H1 (cell line): ENCODE measurements at regions not wholly inside any gene's neighbourhood (a gene's known extent, or its start where the extent isn't known, plus 50 kb on each side); places are given as distances from the start of the nearest gene placed in this dataset.

Source experiments
- CTCF ChIA-PET: fragments of 300-600 bp; sonication (Branson Sonifier 250); formaldehyde crosslinking; loops from one replicate; lab custom pipeline; 2021; ENCODE audit not compliant: partially characterized antibody; lab: Charles Lee
- POLR2A ChIA-PET: fragments of 300-600 bp; sonication (Branson Sonifier 250); formaldehyde crosslinking; loops from one replicate; lab custom pipeline; 2021; ENCODE audit warnings: inconsistent platforms; ENCODE audit not compliant: partially characterized antibody; lab: Charles Lee
- DNase-seq, 2 experiments: peaks; one replicate each; pipeline versions ENCODE4 v3.0.0 to v3.0.0-alpha.2; 2010 to 2022; ENCODE audit warnings: low spot score in 2 of 2, low read depth in 1 of 2, mixed read lengths in 1 of 2
- FAIRE-seq: peaks from 2 replicates; lab custom pipeline; 2011; peaks lifted over from hg19 to GRCh38; lab: Jason Lieb, UNC
- H2AFZ ChIP-seq: 2 replicates; pipeline ENCODE4 v1.8.1; 2012; ENCODE audit warnings: low read length, inconsistent platforms
- H2AK5ac ChIP-seq: 2 replicates; pipeline ENCODE4 v1.6.1; 2013; ENCODE audit warnings: low read depth, low read length
- H2BK120ac ChIP-seq: replicated peaks from 2 replicates; pipeline ENCODE3; 2013; ENCODE audit warnings: low read depth, low read length, inconsistent platforms
- H2BK12ac ChIP-seq: 2 replicates; pipeline ENCODE4 v1.6.1; 2013; ENCODE audit warnings: low read depth, low read length
- H2BK15ac ChIP-seq: 2 replicates; pipeline ENCODE4 v1.6.1; 2013; ENCODE audit warnings: low read length
- H2BK20ac ChIP-seq: 2 replicates; pipeline ENCODE4 v1.6.1; 2013; ENCODE audit warnings: low read length
- H2BK5ac ChIP-seq: 2 replicates; pipeline ENCODE4 v1.6.1; 2013; ENCODE audit warnings: low read depth, low read length
- H3K14ac ChIP-seq: 2 replicates; pipeline ENCODE4 v1.6.1; 2013; ENCODE audit warnings: inconsistent platforms; ENCODE audit not compliant: insufficient read length
- H3K18ac ChIP-seq: 2 replicates; pipeline ENCODE4 v1.6.1; 2013; ENCODE audit warnings: low read length; ENCODE audit errors: extremely low read depth
- H3K23ac ChIP-seq: 2 replicates; pipeline ENCODE4 v1.6.1; 2013; ENCODE audit warnings: inconsistent platforms; ENCODE audit not compliant: insufficient read length
- H3K23me2 ChIP-seq: 2 replicates; pipeline ENCODE4 v1.6.1; 2013; ENCODE audit warnings: low read depth, low read length
- H3K27ac ChIP-seq: 2 replicates; pipeline ENCODE4 v1.6.1; 2011; ENCODE audit warnings: low read depth, low read length, inconsistent platforms
- H3K27me3 ChIP-seq, 4 experiments: replicated peaks in 1 of 4; 1 replicate in 1 of 4; 2 replicates in 3 of 4; pipeline versions ENCODE4 v1.6.1 to v1.8.1; 2011 to 2013; ENCODE audit warnings: low read length in 3 of 4, mild to moderate bottlenecking in 3 of 4, inconsistent platforms in 2 of 4, mixed read lengths in 2 of 4, moderate library complexity in 1 of 4; ENCODE audit not compliant: control insufficient read depth in 3 of 4, insufficient read depth in 3 of 4; ENCODE audit errors: extremely low read depth in 1 of 4
- H3K36me3 ChIP-seq, 4 experiments: 2 replicates each; pipeline versions ENCODE4 v1.6.1 to v1.8.1; 2011 to 2013; ENCODE audit warnings: mild to moderate bottlenecking in 4 of 4, low read length in 3 of 4, moderate library complexity in 2 of 4, control low read depth in 1 of 4, inconsistent platforms in 1 of 4; ENCODE audit not compliant: insufficient read depth in 4 of 4, control insufficient read depth in 2 of 4
- H3K4ac ChIP-seq: replicated peaks from 2 replicates; pipeline ENCODE3; 2013; ENCODE audit warnings: low read length, low read depth, mixed read lengths, inconsistent platforms; ENCODE audit not compliant: insufficient read length
- H3K4me1 ChIP-seq, 4 experiments: replicated peaks in 1 of 4; 1 replicate in 1 of 4; 2 replicates in 3 of 4; pipeline versions ENCODE4 v1.6.1 to v1.8.1; 2011 to 2013; ENCODE audit warnings: low read length in 3 of 4, inconsistent platforms in 2 of 4, mixed read lengths in 1 of 4; ENCODE audit not compliant: insufficient read depth in 4 of 4, control insufficient read depth in 3 of 4
- H3K4me2 ChIP-seq, 2 experiments: 2 replicates each; pipeline versions ENCODE4 v1.6.1 to v1.8.1; 2011 to 2013; ENCODE audit warnings: low read depth in 2 of 2, low read length in 2 of 2, control low read depth in 1 of 2, inconsistent platforms in 1 of 2, mild to moderate bottlenecking in 1 of 2; ENCODE audit not compliant: insufficient read depth in 1 of 2
- H3K4me3 ChIP-seq, 4 experiments: fragments of 200-600, 300-600 bp in 1 of 4; sonication (generic), shearing (Covaris generic), sonication (Bioruptor Twin) in 1 of 4; 2 replicates each; pipeline versions ENCODE4 v1.5.1 to v1.8.1; 2011 to 2016; ENCODE audit warnings: low read length in 4 of 4, low read depth in 3 of 4, control low read depth in 2 of 4, inconsistent platforms in 2 of 4, mild to moderate bottlenecking in 2 of 4, mixed read lengths in 1 of 4, moderate library complexity in 1 of 4; ENCODE audit not compliant: insufficient read depth in 2 of 4; ENCODE audit errors: extremely low read depth in 1 of 4
- H3K56ac ChIP-seq: replicated peaks from 2 replicates; pipeline ENCODE3; 2013; ENCODE audit warnings: low read depth, mild to moderate bottlenecking, mixed read lengths, low read length, inconsistent platforms; ENCODE audit not compliant: insufficient read length
- H3K79me1 ChIP-seq: 2 replicates; pipeline ENCODE4 v1.6.1; 2013; ENCODE audit warnings: low read depth, low read length, control low read depth
- H3K79me2 ChIP-seq, 2 experiments: 2 replicates each; pipeline versions ENCODE4 v1.6.1 to v1.8.1; 2012 to 2013; ENCODE audit warnings: low read length in 2 of 2, mild to moderate bottlenecking in 2 of 2, inconsistent platforms in 1 of 2; ENCODE audit not compliant: insufficient read depth in 2 of 2, control insufficient read depth in 1 of 2
- H3K9ac ChIP-seq, 4 experiments: replicated peaks in 1 of 4; 1 replicate in 1 of 4; 2 replicates in 3 of 4; pipeline versions ENCODE4 v1.6.1 to v1.8.1; 2011 to 2013; ENCODE audit warnings: low read depth in 3 of 4, low read length in 3 of 4, control low read depth in 2 of 4, mild to moderate bottlenecking in 2 of 4, moderate library complexity in 2 of 4, inconsistent platforms in 1 of 4; ENCODE audit errors: extremely low read depth in 1 of 4
- H3K9me3 ChIP-seq, 2 experiments: 2 replicates each; pipeline versions ENCODE4 v1.6.1 to v1.8.1; 2012 to 2013; ENCODE audit warnings: mild to moderate bottlenecking in 2 of 2, moderate library complexity in 2 of 2, control low read depth in 1 of 2, inconsistent platforms in 1 of 2, low read depth in 1 of 2, low read length in 1 of 2, mixed read lengths in 1 of 2; ENCODE audit not compliant: insufficient read depth in 2 of 2
- H4K20me1 ChIP-seq, 2 experiments: replicated peaks in 1 of 2; 2 replicates each; pipeline versions ENCODE3 to v1.8.1; 2011 to 2013; ENCODE audit warnings: inconsistent platforms in 2 of 2, low read length in 2 of 2, mild to moderate bottlenecking in 1 of 2; ENCODE audit not compliant: insufficient read depth in 2 of 2, control insufficient read depth in 1 of 2
- H4K5ac ChIP-seq: 2 replicates; pipeline ENCODE4 v1.6.1; 2013; ENCODE audit warnings: low read length, low read depth, mixed read lengths, inconsistent platforms; ENCODE audit not compliant: insufficient read length
- H4K8ac ChIP-seq: 2 replicates; pipeline ENCODE4 v1.8.0; 2013; ENCODE audit warnings: mild to moderate bottlenecking, moderate library complexity, low read length, inconsistent platforms; ENCODE audit not compliant: insufficient read depth; ENCODE audit errors: extremely low read depth
- H4K91ac ChIP-seq: replicated peaks from 2 replicates; pipeline ENCODE3; 2013; ENCODE audit warnings: low read length, mixed read lengths, inconsistent platforms; ENCODE audit not compliant: insufficient read length
- CTBP2 ChIP-seq: IDR thresholded peaks from 2 replicates; pipeline ENCODE4 v1.7.0; 2011; ENCODE audit warnings: borderline replicate concordance, mild to moderate bottlenecking, moderate library complexity, mixed read lengths, low read length; ENCODE audit not compliant: insufficient read depth, insufficient read length
- GTF2F1 ChIP-seq: IDR thresholded peaks from 2 replicates; pipeline ENCODE4 v1.6.1; 2012; ENCODE audit warnings: low read depth, low read length, improper control_type of control experiment, borderline replicate concordance
- HDAC2 ChIP-seq, 2 experiments: fragments of 300-600 bp in 1 of 2; sonication (generic) in 1 of 2; IDR thresholded peaks; 2 replicates each; pipeline ENCODE4 v1.6.1; 2011 to 2012; ENCODE audit warnings: low read depth in 2 of 2, low read length in 2 of 2, mild to moderate bottlenecking in 2 of 2, moderate library complexity in 2 of 2, borderline replicate concordance in 1 of 2, inconsistent platforms in 1 of 2
- KDM5A ChIP-seq: fragments of 200-600 bp; IDR thresholded peaks from 2 replicates; pipeline ENCODE4 v1.7.1; 2012; ENCODE audit warnings: mild to moderate bottlenecking, low read length, inconsistent platforms, mixed read lengths
- NRF1 ChIP-seq: IDR thresholded peaks from 2 replicates; pipeline ENCODE4 v1.6.1; 2011; ENCODE audit warnings: mild to moderate bottlenecking, low read depth, low read length, improper control_type of control experiment
- POU5F1 ChIP-seq: IDR thresholded peaks from 2 replicates; pipeline ENCODE4 v1.6.1; 2011; ENCODE audit warnings: low read depth, mild to moderate bottlenecking, low read length, moderate library complexity
- RBBP5 ChIP-seq: IDR thresholded peaks from 2 replicates; pipeline ENCODE4 v1.7.1; 2012; ENCODE audit warnings: low read depth, mild to moderate bottlenecking, inconsistent platforms, low read length, moderate library complexity, borderline replicate concordance
- WGBS, 2 experiments: shearing (Covaris generic) in 1 of 2; methylation state at CpG; one replicate each; pipeline versions ENCODE4 v1.1.6 to v1.1.7; 2013 to 2015; ENCODE audit warnings: low lambda C conversion rate in 2 of 2, mixed read lengths in 2 of 2, inconsistent platforms in 1 of 2, low coverage in 1 of 2, missing lambda C conversion rate in 1 of 2; ENCODE audit not compliant: insufficient replicate concordance in 2 of 2, insufficient coverage in 1 of 2, insufficient read length in 1 of 2; ENCODE audit errors: extremely low coverage in 1 of 2, missing lambda C conversion rate in 1 of 2; 5-methylcytosine and 5-hydroxymethylcytosine counted together
- TF ChIP-seq, protein P1 (sequence below): IDR thresholded peaks from 2 replicates; pipeline ENCODE4 v1.6.1; 2011; ENCODE audit warnings: low read length, improper control_type of control experiment

DNA sequence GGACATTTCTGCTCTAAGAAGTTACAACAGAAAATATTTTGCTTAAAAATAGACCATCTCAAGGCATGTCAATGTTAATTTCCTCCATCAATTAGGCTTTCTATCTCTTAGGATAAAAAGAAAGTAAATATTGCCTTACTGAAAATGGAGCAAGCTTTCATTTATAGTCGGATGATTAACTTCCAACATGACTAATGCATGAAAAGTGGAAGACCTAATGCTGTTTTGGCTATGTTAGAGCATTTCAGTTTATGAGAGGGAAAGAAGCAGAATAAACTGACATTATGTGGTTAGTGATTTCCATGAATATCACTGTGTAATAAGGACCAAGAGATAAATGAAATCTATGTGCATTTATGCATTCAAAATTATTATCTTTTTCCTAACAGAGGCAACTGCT, 475.2 kb upstream of the UBE2E3 start:
- no peak overlapping the region for H2BK15ac ChIP-seq
- H2BK12ac ChIP-seq, result no peak overlapping the region
- H3K23me2 ChIP-seq, result no peaks in the 10 kb centered on the region
- H3K4me3 ChIP-seq, result no peak overlapping the region
- DNase-seq (no peak), FAIRE-seq (no peak)
- TF ChIP-seq RBBP5 (no peak), NRF1 (no peak), KDM5A (no peak), HDAC2 (IDR thresholded peaks at IDR 0.05; ENCODE audit: borderline replicate concordance in 1 of 2, low read depth in 2 of 2, low read length in 2 of 2) (no peak), POU5F1 (no peak), CTBP2 (no peak), GTF2F1 (no peak)
- TF ChIP-seq, protein P1, sequence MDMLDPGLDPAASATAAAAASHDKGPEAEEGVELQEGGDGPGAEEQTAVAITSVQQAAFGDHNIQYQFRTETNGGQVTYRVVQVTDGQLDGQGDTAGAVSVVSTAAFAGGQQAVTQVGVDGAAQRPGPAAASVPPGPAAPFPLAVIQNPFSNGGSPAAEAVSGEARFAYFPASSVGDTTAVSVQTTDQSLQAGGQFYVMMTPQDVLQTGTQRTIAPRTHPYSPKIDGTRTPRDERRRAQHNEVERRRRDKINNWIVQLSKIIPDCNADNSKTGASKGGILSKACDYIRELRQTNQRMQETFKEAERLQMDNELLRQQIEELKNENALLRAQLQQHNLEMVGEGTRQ, result no peak
- H3K36me3 ChIP-seq, result no peaks in the 10 kb centered on the region
- H3K9me3 ChIP-seq, result no peaks in the 10 kb centered on the region
- no peak overlapping the region for H3K4me2 ChIP-seq
- H3K27me3 ChIP-seq, result peaks cover 0 to 1% (median 0%) of the 10 kb centered on the region in 4 experiments; a peak in 1 of 7 replicates
- no peak overlapping the region for H3K18ac ChIP-seq
- no peaks in the 10 kb centered on the region for H4K20me1 ChIP-seq
- POLR2A ChIA-PET, result no interaction called here
- H3K4ac ChIP-seq, result no peak overlapping the region
- H3K79me2 ChIP-seq, result no peaks in the 10 kb centered on the region
- no peaks in the 10 kb centered on the region for H3K4me1 ChIP-seq
- no peak overlapping the region for H2BK120ac ChIP-seq
- H3K23ac ChIP-seq, result no peak overlapping the region
- H3K9ac ChIP-seq, result no peak overlapping the region
- no peaks in the 10 kb centered on the region for H3K79me1 ChIP-seq
- no peak overlapping the region for H3K56ac ChIP-seq
- H2AFZ ChIP-seq, result no peak overlapping the region
- no peak overlapping the region for H2AK5ac ChIP-seq
- CTCF ChIA-PET, result interaction anchor here (0.5 kb wide), 1 partner anchor 52 kb away, joined by 3 read pairs; no protein-coding TSS in a partner anchor
- WGBS, 2 experiments, result 93% methylated on average over 1 of the region's 1 CpG; no CpG with 5 or more reads in 1 of the 2 experiments
- no peak overlapping the region for H3K27ac ChIP-seq
- H2BK5ac ChIP-seq, result no peak overlapping the region
- H3K14ac ChIP-seq, result no peak overlapping the region
- no peak overlapping the region for H4K5ac ChIP-seq
- no peak overlapping the region for H4K8ac ChIP-seq
- H2BK20ac ChIP-seq, result no peak overlapping the region
- no peak overlapping the region for H4K91ac ChIP-seq
